ENCODE measurements at regions not wholly inside any gene's neighbourhood (a gene's known extent, or its start where the extent isn't known, plus 50 kb on each side); places are given as distances from the start of the nearest gene placed in this dataset.

- H3K4me1 ChIP-seq (ENCODE audit: control insufficient read depth in 1 of 2, insufficient read depth in 2 of 2, low read length in 2 of 2) = no peaks in the 10 kb centered on the region
- POLR2A ChIA-PET = interaction anchor here (0.8 kb wide), 1 partner anchor 10 kb away, joined by 3 read pairs; no protein-coding TSS in a partner anchor
- TF ChIP-seq ZBTB33 (IDR thresholded peaks at IDR 0.05; ENCODE audit: extremely low read depth, insufficient replicate concordance, low read length) (no peak), CEBPB (IDR thresholded peaks at IDR 0.05; ENCODE audit: low read depth) (no peak), ZNF274 (IDR thresholded peaks at IDR 0.05; ENCODE audit: low read depth, low read length) (no peak), EGR1 (IDR thresholded peaks at IDR 0.05; ENCODE audit: low read depth) (no peak), FOSL1 (IDR thresholded peaks at IDR 0.05; ENCODE audit: low read depth) (no peak)
- H3K27ac ChIP-seq (ENCODE audit: low read depth, low read length) = no peak overlapping the region
- H3K36me3 ChIP-seq (ENCODE audit: control insufficient read depth in 1 of 2, insufficient read depth in 2 of 2, low read length in 2 of 2) = no peaks in the 10 kb centered on the region
- H2AFZ ChIP-seq (ENCODE audit: low read depth, low read length, poor library complexity, severe bottlenecking) = no peak overlapping the region
- CTCF ChIA-PET = no interaction called here
- intact Hi-C loops (cut with micrococcal nuclease) = no loop called here
- ATAC-seq = no peak
- no peaks in the 10 kb centered on the region for H3K9me2 ChIP-seq (ENCODE audit: insufficient read depth)
- H3K4me3 ChIP-seq (replicated peaks in 1 of 2; ENCODE audit: low read depth in 1 of 2, low read length in 2 of 2) = no peak overlapping the region
- H3K4me2 ChIP-seq (ENCODE audit: low read length) = no peak overlapping the region
- no peak overlapping the region for H3K9ac ChIP-seq (ENCODE audit: low read length)
- H4K20me1 ChIP-seq (ENCODE audit: insufficient read depth) = no peaks in the 10 kb centered on the region
- BruUV-seq (replicated peaks) = no TSS peak
- no peaks in the 10 kb centered on the region for H3K27me3 ChIP-seq (ENCODE audit: insufficient read depth, low read length)
- no peaks in the 10 kb centered on the region for H3K79me2 ChIP-seq (ENCODE audit: insufficient read depth, low read length)
- DNase-seq (ENCODE audit: low read depth, low spot score) = no peak
- H3K9me3 ChIP-seq (ENCODE audit: control insufficient read depth in 1 of 2, insufficient read depth in 1 of 2, low read depth in 1 of 2, low read length in 2 of 2) = no peaks in the 10 kb centered on the region
- RAD21 ChIA-PET (ENCODE audit: low non-redundant PET in 1 of 2, low total read pairs in 2 of 2, uncharacterized antibody in 2 of 2, unreplicated experiment in 2 of 2) = no interaction called here
Observed at GRCh38 chr13:73732350-73732749, 401.9 kb downstream of the KLF12 start.

GRCh38 chr13:73731564-73731963, 402.6 kb downstream of the KLF12 start:
- no peaks in the 10 kb centered on the region for H4K20me1 ChIP-seq (ENCODE audit: insufficient read depth)
- H3K9me2 ChIP-seq (ENCODE audit: insufficient read depth) = no peaks in the 10 kb centered on the region
- H3K4me3 ChIP-seq (replicated peaks in 1 of 2; ENCODE audit: low read depth in 1 of 2, low read length in 2 of 2) = no peak overlapping the region
- H3K9ac ChIP-seq (ENCODE audit: low read length) = no peak overlapping the region
- BruUV-seq (replicated peaks) = no TSS peak
- ATAC-seq = no peak
- no peaks in the 10 kb centered on the region for H3K36me3 ChIP-seq (ENCODE audit: control insufficient read depth in 1 of 2, insufficient read depth in 2 of 2, low read length in 2 of 2)
- RAD21 ChIA-PET (ENCODE audit: low non-redundant PET in 1 of 2, low total read pairs in 2 of 2, uncharacterized antibody in 2 of 2, unreplicated experiment in 2 of 2) = no interaction called here
- no peaks in the 10 kb centered on the region for H3K27me3 ChIP-seq (ENCODE audit: insufficient read depth, low read length)
- no peaks in the 10 kb centered on the region for H3K9me3 ChIP-seq (ENCODE audit: control insufficient read depth in 1 of 2, insufficient read depth in 1 of 2, low read depth in 1 of 2, low read length in 2 of 2)
- no peak for TF ChIP-seq POLR2AphosphoS5 (IDR thresholded peaks at IDR 0.05; ENCODE audit: low read depth, low read length)
- TF ChIP-seq REST (IDR thresholded peaks at IDR 0.05; ENCODE audit: low read depth) = no peak
- TF ChIP-seq EZH2phosphoT487 (IDR thresholded peaks at IDR 0.05; ENCODE audit: borderline replicate concordance) = no peak
- TF ChIP-seq ZFX (IDR thresholded peaks at IDR 0.05) = no peak
- no peak for TF ChIP-seq MAX (IDR thresholded peaks at IDR 0.05)
- no peak for TF ChIP-seq FOSL1 (IDR thresholded peaks at IDR 0.05; ENCODE audit: low read depth)
- CTCF ChIA-PET = no interaction called here
- no peaks in the 10 kb centered on the region for H3K79me2 ChIP-seq (ENCODE audit: insufficient read depth, low read length)
- no peak overlapping the region for H2AFZ ChIP-seq (ENCODE audit: low read depth, low read length, poor library complexity, severe bottlenecking)
- intact Hi-C loops (cut with micrococcal nuclease) = no loop called here
- H3K4me1 ChIP-seq (ENCODE audit: control insufficient read depth in 1 of 2, insufficient read depth in 2 of 2, low read length in 2 of 2) = no peaks in the 10 kb centered on the region
- no peak overlapping the region for H3K4me2 ChIP-seq (ENCODE audit: low read length)
- DNase-seq (ENCODE audit: low read depth, low spot score) = no peak
- POLR2A ChIA-PET = no interaction called here
- no peak overlapping the region for H3K27ac ChIP-seq (ENCODE audit: low read depth, low read length)

Data from HCT116 (cell line).